ENCODE measurements at regions not wholly inside any gene's neighbourhood (a gene's known extent, or its start where the extent isn't known, plus 50 kb on each side); places are given as distances from the start of the nearest gene placed in this dataset.

DNA sequence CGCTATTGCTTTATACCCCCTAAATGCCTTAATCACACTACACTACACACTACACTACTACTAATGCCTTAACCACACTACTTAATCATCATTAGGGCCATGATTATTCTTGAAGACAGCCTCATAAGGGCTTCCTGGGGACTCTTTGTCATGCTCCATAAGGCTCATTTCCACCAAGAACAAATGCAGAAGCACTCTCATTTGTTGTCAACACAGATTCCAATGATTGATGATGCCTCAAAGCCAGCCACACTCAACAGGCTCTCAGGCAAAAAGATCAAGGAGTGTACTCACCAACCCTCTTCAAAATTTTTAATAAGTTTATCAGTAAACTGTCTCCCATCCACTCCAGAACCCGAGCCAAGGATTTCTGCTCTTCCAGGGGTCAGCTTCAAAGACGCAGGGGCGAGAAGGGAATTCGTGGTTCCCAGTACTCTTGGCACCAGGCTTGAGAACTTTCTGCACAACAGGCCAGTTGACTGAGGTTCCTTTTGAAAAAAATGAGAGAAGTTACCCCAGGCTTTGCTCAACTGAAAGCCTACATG, 204.7 kb upstream of the GUCY1A2 start:
- no peak overlapping the region for H3K4me3 ChIP-seq (ENCODE audit: low read depth, low read length)
- no peak for DNase-seq (ENCODE audit: low read depth)
- TF ChIP-seq CTCF (IDR thresholded peaks at IDR 0.05; ENCODE audit: insufficient read depth, low read depth, low read length): no peak

GRCh38 chr11:107222431-107222830, 204.2 kb upstream of the GUCY1A2 start:
- no peak for TF ChIP-seq CTCF (IDR thresholded peaks at IDR 0.05; ENCODE audit: insufficient read depth, low read depth, low read length)
- no peak for DNase-seq (ENCODE audit: low read depth)
- no peak overlapping the region for H3K4me3 ChIP-seq (ENCODE audit: low read depth, low read length)

DNA sequence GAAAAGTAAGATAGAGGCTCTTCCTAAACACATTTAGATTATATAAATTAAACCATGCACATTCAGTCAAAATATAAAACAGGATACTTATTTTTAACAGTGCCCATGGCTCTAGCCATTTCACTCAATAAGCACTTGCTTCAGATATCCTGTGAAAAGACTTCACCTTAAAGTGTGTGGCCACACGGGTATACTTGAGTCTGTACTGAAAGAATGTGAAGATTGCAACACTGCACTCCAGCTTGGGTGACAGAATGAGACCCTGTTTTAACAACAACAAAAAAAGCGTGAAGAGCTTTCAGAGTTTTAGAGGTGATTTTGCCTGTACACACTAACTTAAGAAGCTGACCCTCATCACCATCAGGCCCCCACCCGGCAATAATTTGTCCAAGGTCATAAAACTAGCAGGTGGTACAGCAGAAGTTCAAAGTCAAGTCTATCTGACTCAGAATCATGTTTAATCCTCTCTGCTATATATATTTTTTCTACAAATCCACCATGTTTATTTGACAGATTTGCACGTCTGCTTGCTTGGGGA, 203.5 kb upstream of the GUCY1A2 start:
- TF ChIP-seq CTCF (IDR thresholded peaks at IDR 0.05; ENCODE audit: insufficient read depth, low read depth, low read length): no peak
- DNase-seq (ENCODE audit: low read depth): no peak
- no peak overlapping the region for H3K4me3 ChIP-seq (ENCODE audit: low read depth, low read length)

DNA sequence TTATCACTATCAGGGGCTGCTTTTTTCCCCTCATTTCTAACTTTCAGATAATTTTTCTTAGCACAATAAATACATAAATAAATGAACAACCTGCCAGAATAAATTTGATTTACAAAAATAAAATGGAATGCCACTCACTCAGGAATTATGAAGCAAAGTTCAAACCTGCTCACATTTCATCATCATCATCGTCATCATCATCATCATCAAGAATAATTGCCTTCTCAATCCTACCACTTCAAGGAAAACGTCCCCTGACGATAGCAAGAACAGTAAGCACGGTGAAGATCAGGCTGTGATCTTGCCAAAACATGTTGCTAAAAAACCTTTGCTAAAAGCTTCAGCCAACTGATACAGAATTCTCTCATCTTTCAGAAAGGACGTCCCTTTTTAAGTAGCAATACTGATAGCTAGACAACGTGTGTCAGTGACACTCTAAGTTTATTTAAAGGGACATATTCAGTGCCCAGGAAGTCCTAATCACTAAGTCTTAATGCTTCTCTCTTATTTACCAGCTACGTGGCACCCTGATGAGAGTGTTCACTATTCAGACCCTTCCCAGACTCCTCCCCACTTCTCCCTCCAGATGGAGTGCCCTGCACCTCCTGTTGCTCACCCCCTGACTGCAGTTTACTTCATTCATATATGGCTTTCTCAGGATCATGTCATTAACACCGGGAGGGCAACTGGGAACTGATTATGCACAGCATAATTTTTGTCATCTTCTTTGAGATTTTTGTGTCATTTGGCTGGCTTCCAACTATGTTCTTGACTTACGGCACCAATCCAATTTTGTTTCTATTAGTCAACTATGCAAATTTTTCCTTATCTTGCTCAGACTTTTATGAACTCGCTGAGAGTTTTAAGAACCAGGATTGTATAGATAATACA, 200.1 kb upstream of the GUCY1A2 start:
- TF ChIP-seq CTCF (IDR thresholded peaks at IDR 0.05; ENCODE audit: insufficient read depth, low read depth, low read length): no peak
- no peak overlapping the region for H3K4me3 ChIP-seq (ENCODE audit: low read depth, low read length)
- no peak for DNase-seq (ENCODE audit: low read depth)

DNA sequence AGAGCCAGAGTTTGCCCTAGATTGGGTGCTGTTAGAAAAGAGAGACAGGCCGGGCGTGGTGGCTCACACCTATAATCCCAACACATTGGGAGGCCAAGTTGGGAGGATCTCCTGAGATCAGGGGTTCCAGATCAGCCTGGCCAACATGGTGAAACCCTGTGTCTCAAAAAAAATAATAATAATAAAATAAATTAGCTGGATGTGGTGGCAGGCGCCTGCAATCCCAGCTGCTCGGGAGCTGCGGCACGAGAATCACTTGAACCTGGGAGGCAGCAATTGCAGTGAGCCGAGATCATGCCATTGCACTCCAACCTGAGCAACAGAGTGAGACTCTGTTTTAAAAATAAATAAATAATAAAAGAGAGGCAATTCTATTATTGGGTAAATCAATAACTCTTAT, 199.2 kb upstream of the GUCY1A2 start:
- DNase-seq (ENCODE audit: low read depth): no peak
- no peak overlapping the region for H3K4me3 ChIP-seq (ENCODE audit: low read depth, low read length)
- no peak for TF ChIP-seq CTCF (IDR thresholded peaks at IDR 0.05; ENCODE audit: insufficient read depth, low read depth, low read length)

DNA sequence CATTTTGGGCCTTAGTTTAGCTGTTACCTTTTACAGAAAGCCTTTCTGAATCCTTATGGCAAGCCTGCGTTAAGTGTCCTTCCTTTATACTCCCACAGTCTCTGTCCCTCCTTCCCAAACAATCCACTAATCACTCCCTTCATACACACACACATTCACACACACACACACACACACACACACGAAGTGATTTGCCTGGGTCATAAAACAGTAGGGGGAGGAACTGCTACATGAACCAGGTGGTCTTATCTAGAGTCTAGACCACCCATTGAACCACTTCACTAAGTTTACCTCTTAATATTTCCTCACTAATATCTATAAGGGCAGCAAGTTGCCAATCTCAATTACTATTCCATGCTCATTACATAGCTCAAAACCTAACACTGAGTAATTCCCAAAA, 196.7 kb upstream of the GUCY1A2 start:
- DNase-seq (ENCODE audit: low read depth): no peak
- H3K4me3 ChIP-seq (ENCODE audit: low read depth, low read length): no peak overlapping the region
- no peak for TF ChIP-seq CTCF (IDR thresholded peaks at IDR 0.05; ENCODE audit: insufficient read depth, low read depth, low read length)

All from fibroblast of villous mesenchyme (primary cell).